Immature natural killer cell (primary cell): ENCODE measurements at regions not wholly inside any gene's neighbourhood (a gene's known extent, or its start where the extent isn't known, plus 50 kb on each side); places are given as distances from the start of the nearest gene placed in this dataset.
"Not testable (repeated sequence)": the region's sequence is repeated elsewhere in the genome, so short reads cannot be mapped to it uniquely, and the experiment has no call there.

Experiments used
- DNase-seq, 3 donors: peaks; one replicate each; pipeline ENCODE4 v3.0.0; 2022; ENCODE audit warnings: mixed read lengths in 1 of 3
- H3K27ac Mint-ChIP-seq, 6 donors: one replicate each; pipeline ENCODE4 v1.8.0; 2020; ENCODE audit warnings: mixed read lengths in 6 of 6, mild to moderate bottlenecking in 5 of 6, inconsistent platforms in 4 of 6, moderate library complexity in 3 of 6
- H3K27me3 Mint-ChIP-seq, 3 donors: one replicate each; pipeline ENCODE4 v1.8.0; 2020 to 2021; ENCODE audit warnings: low read depth in 3 of 3, mild to moderate bottlenecking in 3 of 3, mixed read lengths in 3 of 3, moderate library complexity in 3 of 3, inconsistent platforms in 1 of 3
- H3K36me3 Mint-ChIP-seq, 3 donors: one replicate each; pipeline ENCODE4 v1.8.0; 2020; ENCODE audit warnings: mixed read lengths in 3 of 3, inconsistent platforms in 2 of 3, mild to moderate bottlenecking in 2 of 3
- H3K4me1 Mint-ChIP-seq, 2 donors: one replicate each; pipeline ENCODE4 v1.8.0; 2020; ENCODE audit warnings: inconsistent platforms in 2 of 2, mild to moderate bottlenecking in 2 of 2, mixed read lengths in 2 of 2, moderate library complexity in 1 of 2
- H3K4me3 Mint-ChIP-seq, 5 donors: one replicate each; pipeline ENCODE4 v1.8.0; 2020; ENCODE audit warnings: mild to moderate bottlenecking in 5 of 5, mixed read lengths in 5 of 5, inconsistent platforms in 3 of 5, moderate library complexity in 3 of 5
- H3K9me3 Mint-ChIP-seq, 6 donors: one replicate each; pipeline ENCODE4 v1.8.0; 2020; ENCODE audit warnings: mild to moderate bottlenecking in 6 of 6, mixed read lengths in 6 of 6, inconsistent platforms in 4 of 6, moderate library complexity in 3 of 6

DNA sequence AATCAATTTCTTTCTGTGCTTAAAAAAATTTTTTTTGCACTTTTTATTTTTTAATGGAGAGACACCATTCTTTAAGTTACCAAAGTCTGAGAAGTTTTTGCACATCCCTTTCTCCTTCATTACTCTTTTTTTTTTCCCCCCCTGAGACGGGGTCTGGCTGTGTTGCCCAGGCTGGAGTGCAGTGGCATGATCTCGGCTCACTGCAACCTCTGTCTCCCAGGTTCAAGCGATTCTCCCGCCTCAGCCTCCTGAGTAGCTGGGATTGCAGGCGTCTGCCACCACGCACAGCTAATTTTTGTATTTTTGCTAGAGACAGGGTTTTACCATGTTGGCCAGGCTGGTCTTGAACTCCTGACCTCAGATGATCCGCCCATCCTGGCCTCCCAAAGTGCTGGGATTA, 104.3 kb downstream of the UTRN start:
- not testable (repeated sequence) for H3K9me3 Mint-ChIP-seq
- H3K4me1 Mint-ChIP-seq: peaks cover 89 to 94% of the 10 kb centered on the region in 2 donors
- peak overlapping the region in 3 of 6 donors; percentile 48 to 71 (median 69) for H3K27ac Mint-ChIP-seq

DNA sequence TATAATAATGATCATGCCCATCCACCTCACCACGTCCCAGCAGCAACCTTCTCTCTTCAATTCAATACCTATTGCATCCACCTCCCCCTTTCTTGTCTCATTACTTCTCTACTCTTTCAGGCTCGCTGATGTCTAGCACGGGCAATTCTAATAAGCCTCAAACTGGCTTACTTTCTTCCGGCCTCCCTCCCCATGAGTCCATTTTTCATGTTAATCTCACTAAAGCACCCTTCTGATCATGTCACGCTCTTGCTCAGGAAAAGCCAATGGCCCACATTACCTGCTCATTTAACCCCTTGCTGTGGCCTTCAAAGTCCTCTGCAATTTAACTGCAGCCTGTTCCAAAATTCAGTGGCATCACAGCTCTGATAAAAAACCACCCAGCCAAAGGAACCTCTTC, 105.1 kb downstream of the UTRN start:
- Mint-ChIP-seq H3K27ac (peak overlapping the region; percentile 5 to 89 (median 54)), H3K27me3 (peaks cover 0 to 1% (median 0%) of the 10 kb centered on the region in 3 donors), H3K4me3 (no peak overlapping the region), H3K4me1 (peaks cover 85 to 94% of the 10 kb centered on the region in 2 donors), H3K36me3 (peaks cover 6 to 16% (median 11%) of the 10 kb centered on the region in 3 donors), H3K9me3 (peaks cover 0 to 2% (median 0%) of the 10 kb centered on the region in 6 donors)
- DNase-seq: no peak

More for the DNA sequence above, 104.3 kb downstream of the UTRN start:
- H3K36me3 Mint-ChIP-seq: peaks cover 7 to 16% (median 11%) of the 10 kb centered on the region in 3 donors
- H3K4me3 Mint-ChIP-seq, DNase-seq, H3K27me3 Mint-ChIP-seq: not testable (repeated sequence)

DNA sequence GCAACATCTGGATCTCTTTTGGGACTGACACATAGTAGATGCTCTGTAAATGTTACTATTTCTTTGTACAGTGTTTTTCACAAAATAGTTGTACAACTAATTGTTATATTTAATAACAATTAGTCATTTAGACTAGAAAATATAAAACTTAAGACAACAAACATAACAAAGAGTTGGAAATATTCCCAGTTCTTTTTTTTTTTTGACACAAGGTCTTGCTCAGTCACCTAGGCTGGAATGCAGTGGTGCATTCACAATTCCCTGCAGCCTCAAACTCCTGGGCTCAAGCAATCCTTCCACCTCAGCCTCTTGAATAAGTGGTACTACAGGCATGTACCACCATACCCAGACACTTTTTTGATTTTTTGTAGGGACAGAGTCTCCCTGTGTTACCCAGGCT, 105.8 kb downstream of the UTRN start:
- DNase-seq: no peak
- no peak overlapping the region for H3K4me3 Mint-ChIP-seq
- H3K27ac Mint-ChIP-seq: peak overlapping the region in 5 of 6 donors; percentile 24 to 89 (median 69)
- H3K27me3 Mint-ChIP-seq: peaks cover 0 to 1% (median 0%) of the 10 kb centered on the region in 3 donors
- H3K9me3 Mint-ChIP-seq: peaks cover 0 to 2% (median 0%) of the 10 kb centered on the region in 6 donors
- peaks cover 6 to 16% (median 11%) of the 10 kb centered on the region in 3 donors for H3K36me3 Mint-ChIP-seq
- H3K4me1 Mint-ChIP-seq: peaks cover 85 to 94% of the 10 kb centered on the region in 2 donors

DNA sequence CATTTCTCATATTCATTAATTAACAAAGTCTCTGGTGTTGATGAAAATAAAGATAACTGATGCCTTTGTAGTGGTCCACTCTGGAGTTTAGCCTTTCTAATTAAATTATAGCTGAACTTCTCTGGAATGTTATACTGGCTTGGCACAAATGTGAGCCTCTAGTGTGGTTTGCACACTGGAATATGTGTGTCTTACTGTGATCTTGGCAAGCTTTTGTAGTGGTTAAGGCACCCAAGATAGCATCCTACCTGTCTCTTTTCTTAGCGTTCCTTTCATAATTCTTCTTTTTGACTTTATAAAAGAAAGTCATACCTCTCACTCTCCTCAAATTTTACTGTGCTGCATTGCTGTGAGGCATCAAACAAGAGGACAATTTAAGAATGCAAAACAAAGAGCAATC, 107.4 kb downstream of the UTRN start:
- Mint-ChIP-seq H3K4me3 (no peak overlapping the region), H3K36me3 (peaks cover 6 to 17% (median 16%) of the 10 kb centered on the region in 3 donors), H3K9me3 (peaks cover 0 to 2% (median 0%) of the 10 kb centered on the region in 6 donors), H3K27me3 (peaks cover 0 to 1% (median 0%) of the 10 kb centered on the region in 3 donors), H3K27ac (peak overlapping the region in 5 of 6 donors; percentile 36 to 72 (median 72)), H3K4me1 (peaks cover 89 to 94% of the 10 kb centered on the region in 2 donors)
- no peak for DNase-seq

DNA sequence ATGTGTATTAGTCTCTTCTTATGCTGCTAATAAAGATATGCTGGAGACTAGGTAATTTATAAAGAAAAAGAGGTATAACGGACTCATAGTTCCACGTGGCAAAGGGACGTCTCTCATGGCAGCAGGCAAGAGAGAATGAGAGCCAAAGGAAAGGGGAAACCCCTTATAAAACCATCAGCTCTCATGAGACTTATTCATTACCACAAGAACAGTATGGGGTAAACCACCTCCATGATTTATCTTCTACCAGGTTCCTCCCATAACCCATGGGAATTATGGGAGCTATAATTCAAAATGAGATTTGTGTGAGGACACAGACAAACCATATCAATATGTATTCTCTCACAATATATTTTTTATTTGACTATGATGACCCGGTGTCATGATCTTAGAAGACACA, 109.1 kb downstream of the UTRN start:
- H3K36me3 Mint-ChIP-seq: peaks cover 16 to 23% (median 16%) of the 10 kb centered on the region in 3 donors
- H3K27ac Mint-ChIP-seq: peak overlapping the region in 4 of 6 donors; percentile 24 to 50 (median 34)
- H3K4me1 Mint-ChIP-seq: peaks cover 87 to 97% of the 10 kb centered on the region in 2 donors
- H3K27me3 Mint-ChIP-seq: no peaks in the 10 kb centered on the region
- DNase-seq: no peak
- no peak overlapping the region for H3K4me3 Mint-ChIP-seq
- H3K9me3 Mint-ChIP-seq: peaks cover 0 to 2% (median 0%) of the 10 kb centered on the region in 6 donors

DNA sequence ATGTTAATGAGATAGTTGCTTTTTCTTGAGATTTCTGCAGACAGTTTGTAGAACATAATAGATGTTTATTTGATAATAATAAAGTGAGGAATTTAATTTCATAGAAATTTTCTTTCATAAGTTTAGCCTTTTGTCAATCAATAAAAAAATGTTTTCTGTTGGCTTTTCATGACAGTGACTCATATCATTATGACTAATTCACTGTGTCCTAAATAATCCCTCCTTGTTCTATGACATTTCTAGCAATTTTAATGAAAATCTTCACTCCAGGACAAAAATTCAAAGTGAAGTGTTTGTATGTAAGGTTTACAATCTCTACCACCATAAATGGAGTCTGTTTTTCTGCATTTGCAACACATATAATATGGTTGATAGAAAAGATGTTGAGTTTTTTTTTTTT, 109.9 kb downstream of the UTRN start:
- Mint-ChIP-seq H3K27me3 (no peaks in the 10 kb centered on the region), H3K27ac (peak overlapping the region in 3 of 6 donors; percentile 4 to 82 (median 65)), H3K36me3 (peaks cover 16 to 23% (median 16%) of the 10 kb centered on the region in 3 donors), H3K4me1 (peaks cover 88 to 100% of the 10 kb centered on the region in 2 donors), H3K4me3 (peak overlapping the region in 2 of 5 donors; percentile 27 to 36), H3K9me3 (peaks cover 0 to 2% (median 0%) of the 10 kb centered on the region in 6 donors)
- DNase-seq: no peak

DNA sequence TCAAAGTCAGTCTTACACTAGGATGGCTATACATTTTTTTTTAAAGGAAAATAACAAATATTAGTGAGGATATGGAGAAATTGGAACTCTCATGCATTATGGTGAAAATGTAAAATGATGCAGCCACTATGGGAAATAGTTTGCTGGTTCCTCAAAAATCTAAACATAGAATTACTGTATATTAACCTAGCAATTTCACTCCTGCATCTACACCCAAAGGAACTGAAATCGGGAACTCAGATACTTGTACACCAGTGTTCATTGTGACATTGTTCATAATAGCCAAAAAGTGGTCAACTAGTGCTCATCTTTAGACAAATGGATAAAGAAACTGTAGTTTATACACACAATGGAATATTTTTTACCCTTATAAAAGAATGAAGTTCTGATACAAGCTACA, 110.7 kb downstream of the UTRN start:
- Mint-ChIP-seq H3K36me3 (peaks cover 16 to 23% (median 16%) of the 10 kb centered on the region in 3 donors), H3K4me1 (peaks cover 86 to 100% of the 10 kb centered on the region in 2 donors), H3K9me3 (peaks cover 0 to 2% (median 0%) of the 10 kb centered on the region in 6 donors)

DNA sequence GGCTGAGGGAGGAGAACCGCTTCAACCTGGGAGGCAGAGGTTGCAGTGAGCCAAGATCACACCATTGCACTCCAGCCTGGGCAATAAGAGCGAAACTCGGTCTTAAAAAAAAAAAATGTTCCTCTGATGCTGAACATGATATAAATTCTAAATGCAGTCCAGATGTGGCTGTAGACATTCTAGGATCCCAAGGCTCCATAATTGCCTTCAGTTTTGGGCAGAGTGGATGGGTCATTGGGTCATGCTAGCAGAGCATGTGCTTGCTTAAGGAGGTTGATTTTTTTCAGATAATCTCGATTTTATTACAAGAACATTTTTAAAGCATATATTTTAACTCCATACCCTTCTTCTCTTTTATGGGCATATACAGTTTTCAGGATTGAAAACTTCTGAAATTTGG, 112.0 kb downstream of the UTRN start:
- Mint-ChIP-seq H3K36me3 (peaks cover 16 to 29% (median 16%) of the 10 kb centered on the region in 3 donors), H3K4me3 (no peak overlapping the region), H3K27me3 (no peaks in the 10 kb centered on the region), H3K4me1 (peaks cover 84 to 100% of the 10 kb centered on the region in 2 donors), H3K9me3 (peaks cover 0 to 2% (median 0%) of the 10 kb centered on the region in 6 donors), H3K27ac (peak overlapping the region in 2 of 6 donors; percentile 1 to 56)
- no peak for DNase-seq

More for the DNA sequence above, 110.7 kb downstream of the UTRN start:
- Mint-ChIP-seq H3K27ac (peak overlapping the region in 5 of 6 donors; percentile 5 to 65 (median 26)), H3K4me3 (peak overlapping the region in 1 of 5 donors; percentile 26), H3K27me3 (no peaks in the 10 kb centered on the region)
- no peak for DNase-seq

DNA sequence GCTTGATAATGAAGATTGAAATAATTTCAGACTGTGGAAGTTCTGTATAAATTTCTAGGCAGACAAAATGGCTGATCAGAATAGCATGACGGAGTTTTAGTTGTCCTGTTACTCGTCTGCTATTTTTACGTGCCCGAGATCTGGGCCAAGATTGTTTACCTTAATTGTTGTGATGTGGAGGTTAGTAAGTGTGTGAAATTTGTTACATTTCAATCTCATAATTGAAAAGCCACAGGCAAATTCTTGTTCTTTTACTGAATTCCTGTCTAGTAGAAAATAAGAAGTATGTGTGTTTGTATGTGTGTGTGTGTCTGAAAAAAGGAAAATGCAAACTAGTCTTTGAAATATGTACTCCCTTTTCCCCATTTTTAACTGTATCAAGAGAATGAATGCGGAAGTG, 115.2 kb downstream of the UTRN start:
- H3K36me3 Mint-ChIP-seq: peaks cover 12 to 34% (median 18%) of the 10 kb centered on the region in 3 donors
- H3K4me1 Mint-ChIP-seq: peaks cover 83 to 100% of the 10 kb centered on the region in 2 donors
- no peaks in the 10 kb centered on the region for H3K9me3 Mint-ChIP-seq
- H3K27me3 Mint-ChIP-seq: no peaks in the 10 kb centered on the region
- peak overlapping the region in 3 of 5 donors; percentile 21 to 48 (median 39) for H3K4me3 Mint-ChIP-seq
- DNase-seq: no peak
- peak overlapping the region; percentile 47 to 80 (median 66) for H3K27ac Mint-ChIP-seq

DNA sequence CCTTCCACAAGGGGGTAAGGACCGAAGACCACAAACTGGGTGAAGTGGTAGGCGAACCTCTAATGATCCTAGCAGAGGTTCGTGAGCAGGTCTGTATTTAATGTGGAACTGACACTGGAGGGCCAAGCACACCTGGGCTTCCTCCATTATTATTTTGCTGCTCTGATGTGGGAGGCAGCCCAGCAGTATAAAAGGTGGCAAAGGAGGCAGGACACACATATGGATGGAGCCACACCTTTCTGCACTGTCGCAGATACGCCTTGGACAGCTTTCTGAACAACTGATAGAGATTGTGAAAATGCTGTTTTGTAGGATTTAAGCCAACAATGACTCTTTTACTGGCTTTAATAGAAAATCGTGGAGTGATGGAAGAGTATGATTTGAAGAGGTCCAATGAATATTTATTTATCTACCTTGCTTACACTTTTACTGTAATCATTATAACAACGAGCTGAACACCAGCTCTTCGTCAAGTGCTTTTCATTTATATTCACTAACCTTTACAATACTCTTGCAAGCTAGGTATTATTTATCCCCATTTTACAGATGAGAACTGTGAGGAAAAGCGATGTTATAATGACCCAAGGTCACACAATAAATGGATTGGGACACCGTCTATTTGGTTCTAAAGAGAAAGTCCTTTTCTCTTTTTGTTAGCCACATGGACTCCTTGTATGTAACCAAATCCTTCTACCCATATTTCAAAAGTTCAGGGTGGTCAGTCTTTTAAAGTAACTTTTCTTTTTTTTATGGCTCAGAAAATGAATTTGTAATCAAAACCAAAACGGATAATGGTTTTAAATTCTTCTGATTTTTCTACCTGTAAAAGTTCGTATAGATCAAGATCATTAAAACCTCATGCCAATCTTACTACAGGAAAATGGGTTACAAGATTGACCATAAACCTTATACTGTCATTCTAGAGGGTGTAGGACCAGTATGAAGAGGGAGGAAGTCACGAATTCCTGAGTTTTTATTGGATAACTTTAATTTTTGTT, 116.9 kb downstream of the UTRN start:
- H3K36me3 Mint-ChIP-seq: peaks cover 12 to 30% (median 18%) of the 10 kb centered on the region in 3 donors
- H3K9me3 Mint-ChIP-seq: no peaks in the 10 kb centered on the region
- no peak overlapping the region for H3K4me3 Mint-ChIP-seq
- H3K4me1 Mint-ChIP-seq: peaks cover 78 to 100% of the 10 kb centered on the region in 2 donors
- DNase-seq: no peak
- H3K27me3 Mint-ChIP-seq: no peaks in the 10 kb centered on the region
- peak overlapping the region in 5 of 6 donors; percentile 13 to 79 (median 54) for H3K27ac Mint-ChIP-seq

DNA sequence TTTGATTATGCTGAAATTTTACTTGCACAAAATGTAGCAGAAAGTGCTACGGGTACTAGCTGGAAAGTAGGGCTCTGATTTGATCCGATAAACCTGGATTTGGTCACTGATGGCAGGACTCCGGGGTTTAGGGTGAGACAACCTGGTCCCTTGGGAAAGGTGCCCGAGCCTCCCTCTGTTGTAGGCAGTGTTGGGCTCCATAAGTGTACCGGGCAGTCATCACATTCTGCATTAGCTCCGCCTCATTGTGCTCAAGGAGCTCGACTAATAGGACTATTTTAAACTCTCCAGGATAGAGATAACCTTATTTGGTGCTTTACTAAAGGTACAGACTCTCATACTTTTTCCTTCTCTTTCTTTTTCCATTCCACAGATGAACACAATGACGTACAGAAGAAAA, 117.6 kb downstream of the UTRN start:
- Mint-ChIP-seq H3K4me1 (peaks cover 79 to 100% of the 10 kb centered on the region in 2 donors), H3K9me3 (no peaks in the 10 kb centered on the region), H3K27me3 (no peaks in the 10 kb centered on the region), H3K4me3 (no peak overlapping the region), H3K27ac (peak overlapping the region in 2 of 6 donors; percentile 51 to 64), H3K36me3 (peaks cover 10 to 27% (median 14%) of the 10 kb centered on the region in 3 donors)
- no peak for DNase-seq

DNA sequence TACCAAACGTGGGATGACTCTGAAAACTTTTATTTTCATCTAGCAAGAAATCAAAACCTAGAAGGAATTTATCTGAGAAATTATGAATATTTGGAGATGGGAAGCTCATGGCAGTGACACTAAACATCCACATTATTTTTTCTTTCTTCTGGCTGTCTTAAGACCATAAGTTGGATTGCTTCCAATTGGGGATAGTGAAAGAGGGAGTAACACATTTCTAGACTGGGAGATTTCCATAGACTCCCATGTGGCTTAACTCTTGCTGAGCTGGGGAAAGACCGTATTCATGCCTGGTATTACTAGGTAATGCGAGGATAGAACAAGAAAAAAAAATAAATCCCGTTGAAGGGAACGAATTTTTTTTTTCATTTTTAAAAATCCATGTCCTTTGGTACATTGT, 120.0 kb downstream of the UTRN start:
- DNase-seq: no peak
- peaks cover 3 to 19% (median 9%) of the 10 kb centered on the region in 3 donors for H3K36me3 Mint-ChIP-seq
- no peaks in the 10 kb centered on the region for H3K9me3 Mint-ChIP-seq
- no peak overlapping the region for H3K4me3 Mint-ChIP-seq
- H3K27me3 Mint-ChIP-seq: no peaks in the 10 kb centered on the region
- H3K27ac Mint-ChIP-seq: peak overlapping the region in 3 of 6 donors; percentile 56 to 65 (median 62)
- H3K4me1 Mint-ChIP-seq: peaks cover 83 to 100% of the 10 kb centered on the region in 2 donors

DNA sequence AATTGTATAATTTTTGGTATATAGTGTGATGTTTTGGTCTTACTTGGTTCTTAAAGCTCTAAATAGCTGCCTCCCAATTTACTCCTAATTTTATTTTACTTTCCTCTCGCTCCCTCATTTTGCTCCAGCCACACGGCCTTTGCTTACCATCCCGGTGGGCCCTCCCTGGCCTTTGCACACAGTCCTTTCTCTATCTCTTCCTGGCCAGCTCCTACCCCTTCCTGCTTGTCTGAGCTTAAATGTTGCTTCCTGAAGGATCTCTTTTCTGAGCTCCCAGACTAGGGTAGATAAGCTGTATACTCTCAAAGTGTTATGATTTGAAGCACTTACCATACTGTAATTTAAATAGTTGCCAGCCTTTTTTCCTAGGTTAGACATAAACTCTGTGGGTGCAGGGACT, 121.7 kb downstream of the UTRN start:
- H3K4me3 Mint-ChIP-seq: peak overlapping the region in 2 of 5 donors; percentile 1 to 3
- H3K9me3 Mint-ChIP-seq: no peaks in the 10 kb centered on the region
- H3K4me1 Mint-ChIP-seq: peaks cover 87 to 100% of the 10 kb centered on the region in 2 donors
- H3K36me3 Mint-ChIP-seq: peaks cover 3 to 14% (median 9%) of the 10 kb centered on the region in 3 donors
- peak overlapping the region; percentile 5 to 77 (median 30) for H3K27ac Mint-ChIP-seq
- DNase-seq: no peak
- no peaks in the 10 kb centered on the region for H3K27me3 Mint-ChIP-seq
